K562 (cell line): ENCODE measurements at regions not wholly inside any gene's neighbourhood (a gene's known extent, or its start where the extent isn't known, plus 50 kb on each side); places are given as distances from the start of the nearest gene placed in this dataset.

Source experiments
- ATAC-seq: fragments of 200-7000 bp; cut with Tn5 transposase; 3 replicates; pipeline ENCODE4 v1.9.1; 2020; ENCODE audit warnings: moderate library complexity
- BruUV-seq: library from RNA; stranded (reverse); fragments of 400-500 nt; replicated peaks from 2 replicates; lab custom pipeline; 2021; lab: Mats Ljungman, UMichigan
- CTCF ChIA-PET: fragments of 300-600 bp; formaldehyde crosslinking; extraction: SDS; loops from one replicate; lab custom pipeline; 2021; ENCODE audit warnings: low intra/inter-chr PET ratio; lab: Yijun Ruan, JAX
- POLR2A ChIA-PET: fragments of 300-600, 350-650 bp; sonication (Branson Sonifier 250); formaldehyde crosslinking; extraction: SDS; loops from one replicate; lab custom pipeline; 2021; ENCODE audit warnings: antibody characterized with exemption, inconsistent platforms; lab: Yijun Ruan, JAX
- DNase-seq, 4 experiments: peaks; one replicate each; pipeline versions ENCODE4 v3.0.0 to v3.0.0-alpha.2; 2011 to 2018; ENCODE audit warnings: low spot score in 3 of 4, mixed read lengths in 3 of 4; ENCODE audit errors: extremely low read depth in 1 of 4
- FAIRE-seq: peaks from 2 replicates; lab custom pipeline; 2011; peaks lifted over from hg19 to GRCh38; lab: Jason Lieb, UNC
- H2AFZ ChIP-seq: 2 replicates; pipeline ENCODE4 v1.6.0; 2011; ENCODE audit warnings: low read depth, low read length, control low read depth, inconsistent platforms
- H3K27ac ChIP-seq: fragments of 200-600 bp; 3 replicates; pipeline ENCODE4 v1.8.0; 2011; ENCODE audit warnings: low read depth, mild to moderate bottlenecking, control low read depth, inconsistent platforms, low read length, moderate library complexity, mixed read lengths; ENCODE audit errors: extremely low read depth
- H3K27me3 ChIP-seq, 2 experiments: fragments of 300-600 bp in 1 of 2; 2 replicates in 1 of 2; 3 replicates in 1 of 2; pipeline versions ENCODE4 v1.6.0 to v1.8.0; 2011; ENCODE audit warnings: inconsistent platforms in 2 of 2, low read length in 2 of 2, mild to moderate bottlenecking in 1 of 2, mixed read lengths in 1 of 2, moderate library complexity in 1 of 2; ENCODE audit not compliant: control insufficient read depth in 2 of 2, insufficient read depth in 2 of 2
- H3K36me3 ChIP-seq: fragments of 300-600 bp; 3 replicates; pipeline ENCODE4 v1.8.0; 2011; ENCODE audit warnings: mild to moderate bottlenecking, low read length, inconsistent platforms; ENCODE audit not compliant: control insufficient read depth, insufficient read depth
- H3K4me1 ChIP-seq, 2 experiments: fragments of 200-600 bp in 1 of 2; replicated peaks in 1 of 2; 2 replicates in 1 of 2; 3 replicates in 1 of 2; pipeline versions ENCODE4 v1.5.1 to v1.8.0; 2011; ENCODE audit warnings: inconsistent platforms in 2 of 2, low read length in 2 of 2, mild to moderate bottlenecking in 1 of 2, mixed read lengths in 1 of 2, moderate library complexity in 1 of 2; ENCODE audit not compliant: control insufficient read depth in 2 of 2, insufficient read depth in 2 of 2
- H3K4me2 ChIP-seq: 2 replicates; pipeline ENCODE4 v1.6.1; 2011; ENCODE audit warnings: low read length, control low read depth, inconsistent platforms, mixed read lengths; ENCODE audit not compliant: insufficient read depth
- H3K4me3 ChIP-seq: fragments of 200-600 bp; sonication (generic), shearing (Covaris generic); 2 replicates; pipeline ENCODE4 v1.5.1; 2016; ENCODE audit warnings: control low read depth, inconsistent platforms
- H3K79me2 ChIP-seq: fragments of 200-600 bp; 3 replicates; pipeline ENCODE4 v1.8.0; 2011; ENCODE audit warnings: low read length, inconsistent platforms; ENCODE audit not compliant: control insufficient read depth, insufficient read depth
- H3K9ac ChIP-seq, 2 experiments: 2 replicates each; pipeline versions ENCODE4 v1.6.0 to v1.6.1; 2011; ENCODE audit warnings: low read depth in 2 of 2, low read length in 2 of 2, control low read depth in 1 of 2, inconsistent platforms in 1 of 2, mild to moderate bottlenecking in 1 of 2, mixed read lengths in 1 of 2; ENCODE audit not compliant: insufficient read depth in 1 of 2
- H3K9me1 ChIP-seq: one replicate; pipeline ENCODE4 v1.6.0; 2011; ENCODE audit warnings: inconsistent platforms, mild to moderate bottlenecking, low read length, moderate library complexity; ENCODE audit not compliant: control insufficient read depth, insufficient read depth
- H3K9me3 ChIP-seq: replicated peaks from 2 replicates; pipeline ENCODE4 v1.5.1; 2011; ENCODE audit warnings: low read depth, low read length, inconsistent platforms; ENCODE audit not compliant: control insufficient read depth, insufficient read depth
- H4K20me1 ChIP-seq: replicated peaks from 2 replicates; pipeline ENCODE4 v1.6.1; 2011; ENCODE audit warnings: low read length, inconsistent platforms, mixed read lengths; ENCODE audit not compliant: control insufficient read depth, insufficient read depth
- CTBP1 ChIP-seq: fragments of 450-650 bp; IDR thresholded peaks from 2 replicates; pipeline ENCODE4 v1.6.1; 2016; ENCODE audit warnings: borderline replicate concordance
- DDX20 ChIP-seq: fragments of 450-650 bp; IDR thresholded peaks from 2 replicates; pipeline ENCODE4 v1.6.1; 2016; ENCODE audit warnings: missing genetic modification characterization, low read depth, mild to moderate bottlenecking, missing compliant biosample characterization, moderate library complexity
- PHB2 ChIP-seq: fragments of 450-650 bp; IDR thresholded peaks from 2 replicates; pipeline ENCODE4 v1.6.1; 2017; ENCODE audit warnings: low read depth
- SMAD3 ChIP-seq: fragments of 450-650 bp; formaldehyde crosslinking; conservative IDR thresholded peaks from 2 replicates; pipeline ENCODE4 v1.4.0; 2020; ENCODE audit warnings: mild to moderate bottlenecking
- THRA ChIP-seq: fragments of 450-650 bp; IDR thresholded peaks from 2 replicates; pipeline ENCODE4 v1.6.1; 2017; ENCODE audit warnings: mild to moderate bottlenecking, moderate library complexity
- ZNF639 ChIP-seq, 2 experiments: fragments of 200-800 bp in 1 of 2; sonication (Bioruptor generic) in 1 of 2; sonication (generic) in 1 of 2; formaldehyde crosslinking in 1 of 2; IDR thresholded peaks in 1 of 2; conservative IDR thresholded peaks in 1 of 2; 2 replicates each; pipeline versions ENCODE4 v1.5.0 to v1.6.1; 2016 to 2020; ENCODE audit warnings: missing compliant biosample characterization in 1 of 2, missing genetic modification characterization in 1 of 2, missing genetic modification reagents in 1 of 2
- WGBS: fragments of 100-300 bp; shearing (Covaris generic); methylation state at CpG from one replicate; pipeline ENCODE4 v1.1.6; 2016; ENCODE audit warnings: low coverage, mixed read lengths; ENCODE audit not compliant: insufficient coverage; ENCODE audit errors: missing lambda C conversion rate; 5-methylcytosine and 5-hydroxymethylcytosine counted together
- in situ Hi-C: fragments of 300-500 bp; cut with MboI; formaldehyde crosslinking; loops from 4 replicates; pipeline ENCODE4 v1.15.0; 2018; ENCODE audit warnings: inconsistent platforms, mixed read lengths
- intact Hi-C: fragments of 100-400 bp; cut with micrococcal nuclease; formaldehyde crosslinking; loops from 2 replicates; pipeline ENCODE4 v1.14.2; 2022

GRCh38 chr9:74348777-74349176 lies 148.4 kb upstream of the RORB start:
- no peaks in the 10 kb centered on the region for H3K9me1 ChIP-seq
- no peak overlapping the region for H3K9ac ChIP-seq
- intact Hi-C loops (no loop called here), in situ Hi-C loops (no loop called here)
- H3K27me3 ChIP-seq: no peaks in the 10 kb centered on the region
- no TSS peak for BruUV-seq
- H3K4me2 ChIP-seq: no peak overlapping the region
- no peak for FAIRE-seq
- TF ChIP-seq CTBP1: no peak
- no peak for TF ChIP-seq DDX20 (tag)
- no peak for TF ChIP-seq THRA
- TF ChIP-seq PHB2: no peak
- no peak for TF ChIP-seq SMAD3 (CRISPR knock-in tag)
- no peak for TF ChIP-seq ZNF639 (CRISPR knock-in tag; conservative IDR thresholded peaks at IDR 0.05 in 1 of 2, IDR thresholded peaks at IDR 0.05 in 1 of 2)
- TF ChIP-seq, all 486 proteins: peak for 0
- no peak overlapping the region for H3K27ac ChIP-seq
- DNase-seq (no peak), ATAC-seq (no peak)
- no peak overlapping the region for H3K4me3 ChIP-seq
- no peaks in the 10 kb centered on the region for H3K9me3 ChIP-seq
- 3% methylated on average over 3 of the region's 3 CpGs for WGBS
- no peaks in the 10 kb centered on the region for H3K4me1 ChIP-seq
- POLR2A ChIA-PET: no interaction called here
- H2AFZ ChIP-seq: no peak overlapping the region
- no peaks in the 10 kb centered on the region for H3K36me3 ChIP-seq
- no peaks in the 10 kb centered on the region for H3K79me2 ChIP-seq
- CTCF ChIA-PET: no interaction called here
- H4K20me1 ChIP-seq: no peaks in the 10 kb centered on the region
